ENCODE measurements at regions not wholly inside any gene's neighbourhood (a gene's known extent, or its start where the extent isn't known, plus 50 kb on each side); places are given as distances from the start of the nearest gene placed in this dataset.
"Not testable (repeated sequence)": the region's sequence is repeated elsewhere in the genome, so short reads cannot be mapped to it uniquely, and the experiment has no call there.

GRCh38 chr14:19158012-19158411, 190.8 kb downstream of the POTEM start:
- not testable (repeated sequence) for H3K36me3 Mint-ChIP-seq; DNase-seq; H3K4me1 Mint-ChIP-seq; H3K9me3 Mint-ChIP-seq; H3K27me3 Mint-ChIP-seq (ENCODE audit: low read depth in 3 of 3); H3K4me3 Mint-ChIP-seq; H3K27ac Mint-ChIP-seq

GRCh38 chr14:19158588-19158987, 191.4 kb downstream of the POTEM start:
- not testable (repeated sequence) for DNase-seq; H3K4me1 Mint-ChIP-seq; H3K36me3 Mint-ChIP-seq; H3K27me3 Mint-ChIP-seq (ENCODE audit: low read depth in 3 of 3); H3K4me3 Mint-ChIP-seq; H3K9me3 Mint-ChIP-seq; H3K27ac Mint-ChIP-seq

DNA sequence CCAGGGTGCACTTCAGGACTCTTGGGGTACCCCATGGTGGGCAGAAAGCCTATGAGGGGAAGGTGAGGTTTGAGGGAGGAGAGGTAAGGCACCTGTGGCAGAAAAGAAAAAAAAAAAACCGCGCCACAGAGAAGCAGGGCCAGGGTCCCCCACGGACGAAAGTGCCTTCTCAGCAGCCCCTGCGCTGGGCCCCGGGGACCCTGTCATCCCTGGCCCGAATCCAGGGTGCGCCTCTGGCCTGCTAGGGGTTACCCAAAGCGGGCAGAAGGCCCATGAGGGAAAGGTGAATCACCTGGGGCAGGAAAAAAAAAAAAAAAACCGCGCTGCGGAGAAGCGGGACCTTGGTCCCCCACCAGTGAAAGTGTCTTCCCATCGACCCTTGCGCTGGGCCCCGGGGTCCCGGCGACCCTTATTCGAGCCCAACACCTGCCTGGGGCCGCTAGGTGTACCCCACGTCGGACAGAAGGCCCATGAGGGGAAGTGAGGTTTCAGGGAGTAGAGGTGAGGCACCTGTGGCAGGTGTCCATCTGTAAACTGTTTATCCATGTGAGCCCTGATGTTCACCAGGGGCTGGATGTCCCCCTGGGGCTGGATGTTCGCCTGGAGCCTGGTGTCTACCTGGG, 191.9 kb downstream of the POTEM start:
- not testable (repeated sequence) for H3K36me3 Mint-ChIP-seq; H3K4me3 Mint-ChIP-seq; H3K27ac Mint-ChIP-seq; DNase-seq; H3K4me1 Mint-ChIP-seq; H3K9me3 Mint-ChIP-seq; H3K27me3 Mint-ChIP-seq (ENCODE audit: low read depth in 3 of 3)

DNA sequence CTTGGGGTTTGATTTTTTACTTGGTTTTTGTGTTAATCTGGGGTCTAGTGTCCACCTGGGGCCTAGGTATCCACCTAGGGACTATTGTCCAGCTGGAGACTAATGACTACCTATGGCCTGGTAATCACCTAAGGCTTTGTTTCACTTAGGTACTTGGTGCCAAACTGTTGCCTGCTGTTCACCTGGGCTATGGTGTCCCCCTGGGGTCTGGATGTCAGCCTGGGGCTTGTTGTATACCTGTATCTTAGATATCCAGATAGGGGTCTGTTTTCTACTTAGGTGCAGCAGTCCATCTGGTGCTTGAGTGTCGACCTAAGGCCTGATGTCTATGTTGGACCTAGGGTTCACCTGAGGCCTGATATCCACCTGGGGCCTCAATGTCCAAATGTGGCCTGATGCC, 193.1 kb downstream of the POTEM start:
- H3K4me3 Mint-ChIP-seq; H3K27ac Mint-ChIP-seq; H3K4me1 Mint-ChIP-seq; H3K27me3 Mint-ChIP-seq (ENCODE audit: low read depth in 3 of 3); H3K36me3 Mint-ChIP-seq; DNase-seq; H3K9me3 Mint-ChIP-seq: not testable (repeated sequence)

DNA sequence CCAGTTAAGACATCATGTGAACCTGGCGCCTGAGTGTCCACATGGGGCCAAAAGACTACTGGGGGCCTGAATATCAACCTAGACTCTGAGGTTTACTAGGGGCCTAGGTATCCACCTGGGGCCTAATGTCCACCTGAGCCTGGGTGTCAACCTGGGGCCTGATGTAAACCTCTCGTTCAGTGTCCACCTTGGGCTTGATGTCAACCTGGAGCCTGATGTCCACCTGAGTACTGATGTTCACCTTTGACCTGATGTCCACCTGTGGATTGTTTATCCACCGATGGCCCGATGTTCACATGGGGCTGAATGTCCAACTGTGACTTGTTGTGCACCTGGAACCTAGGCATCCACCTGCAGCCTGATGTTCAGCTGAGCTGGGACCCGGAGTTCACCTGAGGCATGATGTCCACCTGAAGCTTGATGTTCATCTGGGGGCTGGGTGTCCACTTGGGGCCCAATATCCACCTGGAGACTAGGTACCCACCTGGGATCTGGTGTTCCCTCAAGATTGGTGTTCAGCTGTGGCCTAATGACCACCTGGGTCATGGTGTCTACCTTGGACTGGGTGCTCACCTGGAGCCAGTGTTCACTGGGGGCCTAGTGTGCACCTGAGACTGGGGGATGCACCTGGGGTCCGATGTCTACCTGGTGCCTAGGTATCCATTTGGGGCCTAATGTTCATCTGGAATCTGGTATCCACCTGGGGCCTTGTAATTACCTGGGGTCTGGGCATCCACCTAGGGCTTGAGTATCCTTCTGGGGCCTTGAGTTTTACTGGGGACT, 194.2 kb downstream of the POTEM start:
- H3K36me3 Mint-ChIP-seq; H3K27ac Mint-ChIP-seq; DNase-seq; H3K4me3 Mint-ChIP-seq; H3K27me3 Mint-ChIP-seq (ENCODE audit: low read depth in 3 of 3); H3K4me1 Mint-ChIP-seq; H3K9me3 Mint-ChIP-seq: not testable (repeated sequence)

DNA sequence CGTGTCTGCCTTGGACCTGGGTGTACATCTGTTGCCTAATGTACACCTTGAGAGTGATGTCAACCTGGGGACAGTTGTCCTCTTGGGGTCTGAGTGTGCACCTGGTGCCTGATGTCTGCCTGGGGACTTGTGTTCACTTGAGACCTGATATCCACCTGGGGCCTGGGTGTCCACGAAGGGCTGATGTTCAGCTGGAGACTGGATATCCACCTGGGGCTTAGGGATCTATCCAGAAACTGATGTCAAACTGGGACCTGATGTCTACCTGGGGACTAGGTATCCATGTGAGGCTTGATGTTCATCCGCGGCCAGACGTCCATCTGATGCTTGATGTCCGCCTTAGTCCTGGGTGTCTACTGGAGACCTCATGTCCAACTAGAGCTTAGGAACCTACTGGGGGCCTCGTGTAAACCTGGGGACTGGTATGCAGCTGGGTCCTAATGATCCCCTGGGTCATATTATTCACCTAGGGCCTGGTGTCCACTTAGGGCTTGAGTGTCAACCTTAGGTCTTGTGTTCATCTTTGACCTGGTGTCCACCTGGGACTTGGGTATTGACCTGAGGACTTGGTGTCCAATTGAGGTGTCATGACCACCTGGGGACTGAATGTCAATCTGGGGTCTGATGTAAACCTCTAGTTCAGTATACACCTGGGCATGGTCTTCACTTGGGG, 194.9 kb downstream of the POTEM start:
- not testable (repeated sequence) for H3K27ac Mint-ChIP-seq; H3K36me3 Mint-ChIP-seq; H3K27me3 Mint-ChIP-seq (ENCODE audit: low read depth in 3 of 3); H3K4me3 Mint-ChIP-seq; H3K9me3 Mint-ChIP-seq; H3K4me1 Mint-ChIP-seq; DNase-seq

- H3K27ac Mint-ChIP-seq; H3K27me3 Mint-ChIP-seq (ENCODE audit: low read depth in 3 of 3); H3K36me3 Mint-ChIP-seq; H3K9me3 Mint-ChIP-seq; H3K4me3 Mint-ChIP-seq; DNase-seq; H3K4me1 Mint-ChIP-seq: not testable (repeated sequence)
Observed at GRCh38 chr14:19162920-19163319, 195.7 kb downstream of the POTEM start.

DNA sequence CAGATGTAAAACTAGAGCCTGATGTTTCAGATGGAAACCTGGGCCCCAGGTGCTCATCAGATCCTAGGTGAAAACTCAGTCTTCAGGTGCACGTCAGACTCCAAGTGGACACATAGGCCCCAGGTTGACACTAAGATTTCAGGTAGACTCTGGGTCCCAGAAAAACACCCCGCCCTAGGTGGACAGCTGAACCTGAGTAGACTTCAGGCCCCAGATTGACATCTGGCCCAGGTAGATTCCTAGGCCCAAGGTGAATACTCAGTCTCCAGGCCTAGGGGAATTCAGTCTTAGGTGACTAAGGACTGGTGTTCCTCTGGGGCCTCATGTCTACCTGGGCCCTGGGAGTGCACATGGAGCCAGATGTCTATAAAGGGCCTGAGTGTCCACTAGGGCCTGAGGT, 196.7 kb downstream of the POTEM start:
- not testable (repeated sequence) for H3K36me3 Mint-ChIP-seq; H3K4me3 Mint-ChIP-seq; H3K27ac Mint-ChIP-seq; DNase-seq; H3K27me3 Mint-ChIP-seq (ENCODE audit: low read depth in 3 of 3); H3K4me1 Mint-ChIP-seq
- peaks cover 0 to 12% (median 4%) of the 10 kb centered on the region in 6 donors for H3K9me3 Mint-ChIP-seq

DNA sequence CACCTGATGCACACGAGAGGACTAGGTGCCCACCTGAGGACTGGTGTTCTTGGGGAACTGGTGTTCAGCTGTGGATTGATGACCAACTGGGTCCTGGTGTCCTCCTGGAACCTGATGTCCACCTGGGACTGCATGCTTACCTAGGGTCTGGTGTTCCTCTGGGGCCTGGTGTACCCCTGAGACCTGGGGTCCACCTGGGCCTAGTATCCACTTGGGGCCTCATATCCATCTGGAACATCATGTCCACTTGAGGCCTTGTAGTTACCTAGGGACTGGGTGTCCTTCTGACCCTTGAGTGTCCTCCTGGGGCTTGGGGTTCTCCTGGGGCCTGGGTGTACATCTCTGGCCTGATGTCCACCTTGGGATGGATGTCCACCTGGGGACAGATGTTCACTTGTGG, 197.2 kb downstream of the POTEM start:
- H3K9me3 Mint-ChIP-seq = peaks cover 0 to 12% (median 4%) of the 10 kb centered on the region in 6 donors
- DNase-seq, H3K4me3 Mint-ChIP-seq: not testable (repeated sequence)

GRCh38 chr14:19166056-19166455, 198.8 kb downstream of the POTEM start:
- not testable (repeated sequence) for H3K4me1 Mint-ChIP-seq; H3K4me3 Mint-ChIP-seq; H3K27ac Mint-ChIP-seq; H3K36me3 Mint-ChIP-seq; DNase-seq; H3K27me3 Mint-ChIP-seq (ENCODE audit: low read depth in 3 of 3)
- peaks cover 0 to 16% (median 5%) of the 10 kb centered on the region in 6 donors for H3K9me3 Mint-ChIP-seq

More for the DNA sequence above, 197.2 kb downstream of the POTEM start:
- not testable (repeated sequence) for H3K36me3 Mint-ChIP-seq; H3K27me3 Mint-ChIP-seq (ENCODE audit: low read depth in 3 of 3); H3K27ac Mint-ChIP-seq; H3K4me1 Mint-ChIP-seq

- H3K4me3 Mint-ChIP-seq; H3K27me3 Mint-ChIP-seq (ENCODE audit: low read depth in 3 of 3); DNase-seq; H3K27ac Mint-ChIP-seq; H3K4me1 Mint-ChIP-seq; H3K36me3 Mint-ChIP-seq: not testable (repeated sequence)
- peaks cover 0 to 16% (median 4%) of the 10 kb centered on the region in 6 donors for H3K9me3 Mint-ChIP-seq
Observed at GRCh38 chr14:19167454-19168190, 200.4 kb downstream of the POTEM start.

- peaks cover 0 to 16% (median 5%) of the 10 kb centered on the region in 6 donors for H3K9me3 Mint-ChIP-seq
- H3K4me1 Mint-ChIP-seq; H3K4me3 Mint-ChIP-seq; H3K36me3 Mint-ChIP-seq; H3K27ac Mint-ChIP-seq; DNase-seq; H3K27me3 Mint-ChIP-seq (ENCODE audit: low read depth in 3 of 3): not testable (repeated sequence)
Observed at GRCh38 chr14:19168261-19168660, 201.0 kb downstream of the POTEM start.

- peaks cover 0 to 16% (median 6%) of the 10 kb centered on the region in 6 donors for H3K9me3 Mint-ChIP-seq
- not testable (repeated sequence) for H3K4me1 Mint-ChIP-seq; H3K36me3 Mint-ChIP-seq; H3K27me3 Mint-ChIP-seq (ENCODE audit: low read depth in 3 of 3); DNase-seq; H3K27ac Mint-ChIP-seq; H3K4me3 Mint-ChIP-seq
Observed at GRCh38 chr14:19169561-19170362, 202.5 kb downstream of the POTEM start.

Data from immature natural killer cell (primary cell).